ENCODE measurements at regions not wholly inside any gene's neighbourhood (a gene's known extent, or its start where the extent isn't known, plus 50 kb on each side); places are given as distances from the start of the nearest gene placed in this dataset.
"Not testable (repeated sequence)": the region's sequence is repeated elsewhere in the genome, so short reads cannot be mapped to it uniquely, and the experiment has no call there.

DNA sequence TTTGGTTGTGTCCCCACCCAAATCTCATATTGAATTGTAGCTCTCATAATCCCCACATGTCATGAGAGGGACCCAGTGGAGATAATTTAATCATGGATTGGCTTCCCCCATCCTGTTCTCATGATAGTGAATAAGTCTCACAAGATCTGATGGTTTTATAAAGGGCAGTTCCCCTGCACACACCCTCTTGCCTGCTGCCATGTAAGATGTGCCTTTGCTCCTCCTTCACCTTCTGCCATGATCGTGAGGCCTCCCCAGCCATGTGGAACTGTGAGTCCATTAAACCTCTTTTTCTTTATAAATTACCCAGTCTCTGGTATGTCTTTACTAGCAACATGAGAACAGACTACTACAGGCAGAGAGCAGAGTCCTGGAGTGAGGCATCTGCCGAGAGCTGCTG is 90.2 kb upstream of the SLC45A1 start:
- DNase-seq, result not testable (repeated sequence)

DNA sequence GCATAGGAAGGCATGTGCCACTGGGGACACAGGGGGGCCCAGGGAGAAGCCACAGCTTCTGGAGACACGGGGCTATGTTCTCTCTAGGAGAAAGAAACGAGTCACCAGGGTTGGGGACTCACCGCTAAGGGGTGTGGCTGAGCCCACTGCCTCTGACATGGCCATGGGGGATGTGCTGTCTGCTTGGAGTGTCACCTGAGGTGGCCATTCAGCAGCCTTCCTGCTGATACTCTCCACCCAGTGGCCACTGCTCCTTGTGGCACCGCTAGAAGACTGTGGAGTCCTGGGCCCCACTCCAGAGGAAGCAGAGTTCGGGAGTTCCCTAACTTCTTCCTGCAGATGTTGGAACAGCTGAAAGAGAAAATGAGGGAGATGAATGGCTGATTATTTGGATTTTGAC is 91.2 kb upstream of the SLC45A1 start:
- no peak for DNase-seq

- DNase-seq, result not testable (repeated sequence)
These were observed 91.9 kb upstream of the SLC45A1 start for GRCh38 chr1:8226024-8226423.

DNA sequence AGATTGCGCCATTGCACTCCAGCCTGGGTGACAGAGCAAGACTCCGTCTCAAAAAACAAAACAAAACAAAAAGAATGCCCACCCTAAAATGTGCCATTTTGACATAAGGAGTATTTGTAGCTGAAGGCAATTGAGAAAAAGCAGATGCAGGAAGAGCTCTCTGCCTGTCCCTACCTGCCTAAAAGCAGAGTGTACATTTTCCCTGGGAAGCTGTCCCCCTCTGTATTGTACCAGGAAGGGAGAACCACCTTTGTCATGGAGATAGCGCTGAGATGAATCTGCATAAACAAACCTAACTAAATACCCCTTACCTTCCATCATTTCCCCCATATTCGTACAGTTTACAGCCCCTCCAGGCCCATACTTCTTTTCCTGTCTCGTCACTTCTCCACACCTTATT is 94.4 kb upstream of the SLC45A1 start:
- DNase-seq, result no peak

DNA sequence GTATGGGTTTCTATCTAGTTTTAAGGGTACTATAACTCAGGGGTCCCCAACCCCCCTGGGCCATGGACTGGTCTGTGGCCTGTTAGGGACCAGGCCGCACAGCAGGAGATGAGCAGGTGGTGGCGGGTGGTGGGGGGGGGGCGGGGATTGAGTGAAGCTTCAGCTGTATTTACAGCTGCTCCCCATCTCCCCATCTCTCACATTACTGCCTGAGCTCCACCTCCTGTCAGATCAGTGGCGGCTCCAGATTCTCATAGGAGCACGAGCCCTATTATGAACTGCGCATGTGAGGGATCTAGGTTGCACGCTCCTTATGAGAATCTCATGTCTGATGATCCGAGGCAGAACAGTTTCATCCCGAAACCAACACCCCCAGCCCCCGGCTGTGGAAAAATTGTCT is 95.1 kb upstream of the SLC45A1 start:
- DNase-seq, result no peak

GRCh38 chr1:8219530-8219929 is 98.4 kb upstream of the SLC45A1 start:
- DNase-seq, result no peak

- DNase-seq, result no peak
These were observed 99.4 kb upstream of the SLC45A1 start for GRCh38 chr1:8218351-8219092.

DNA sequence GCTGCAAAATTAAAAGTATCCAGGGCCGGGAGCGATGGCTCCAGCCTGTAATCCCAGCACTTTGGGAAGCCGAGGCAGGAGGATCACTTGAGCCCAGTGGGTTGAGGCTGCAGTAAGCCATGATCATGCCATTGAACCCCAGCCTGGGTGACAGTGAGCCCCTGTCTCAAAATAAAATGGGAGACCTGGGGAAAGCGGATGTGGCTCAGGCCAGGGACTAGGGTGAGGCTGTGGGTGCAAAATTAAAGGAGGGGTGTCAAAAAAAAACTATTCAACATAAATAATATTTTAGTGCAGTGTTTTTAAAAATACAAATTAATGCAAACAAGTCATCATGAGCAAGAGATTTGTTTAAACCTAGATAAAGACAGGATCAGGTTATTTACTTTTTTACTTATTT is 100.1 kb upstream of the SLC45A1 start:
- no peak for DNase-seq

DNA sequence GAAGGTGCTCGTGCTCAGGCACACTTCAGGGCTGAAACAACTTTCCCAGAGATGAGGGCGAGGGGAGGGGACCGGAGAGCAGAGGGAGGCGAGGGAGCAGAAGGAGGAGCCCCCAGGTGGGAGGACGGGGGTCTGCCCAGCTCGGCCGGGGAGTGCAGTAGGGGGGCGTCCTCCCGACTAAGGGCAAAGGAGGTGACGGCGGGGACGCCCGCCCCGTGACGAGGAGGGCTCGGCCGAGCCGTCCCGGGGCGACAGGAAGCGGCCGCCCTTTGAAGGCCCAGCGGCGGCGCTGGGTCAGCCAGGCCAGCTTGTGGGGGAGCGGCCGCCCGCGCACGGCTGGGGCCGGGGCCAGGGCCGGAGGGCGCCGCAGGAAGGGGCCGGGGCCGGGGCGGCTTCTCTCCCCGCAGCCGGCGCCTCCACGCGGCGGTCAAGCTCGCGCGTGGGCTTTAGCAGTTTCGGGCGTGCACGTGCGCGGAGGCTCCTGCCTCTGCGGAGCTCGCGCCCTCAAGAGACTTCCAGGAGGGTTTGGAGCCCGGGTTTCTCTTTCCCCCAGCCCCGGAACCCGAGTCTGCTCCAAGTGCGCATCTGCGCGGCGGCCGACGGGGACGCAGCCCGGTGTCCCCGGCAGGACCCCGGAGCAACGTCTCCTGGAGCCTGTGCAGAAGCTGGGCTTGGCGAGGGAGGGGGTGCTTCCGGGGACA is 100.8 kb upstream of the SLC45A1 start:
- peak; percentile 66 for DNase-seq

GRCh38 chr1:8216005-8216404 is 101.9 kb upstream of the SLC45A1 start:
- no peak for DNase-seq

DNA sequence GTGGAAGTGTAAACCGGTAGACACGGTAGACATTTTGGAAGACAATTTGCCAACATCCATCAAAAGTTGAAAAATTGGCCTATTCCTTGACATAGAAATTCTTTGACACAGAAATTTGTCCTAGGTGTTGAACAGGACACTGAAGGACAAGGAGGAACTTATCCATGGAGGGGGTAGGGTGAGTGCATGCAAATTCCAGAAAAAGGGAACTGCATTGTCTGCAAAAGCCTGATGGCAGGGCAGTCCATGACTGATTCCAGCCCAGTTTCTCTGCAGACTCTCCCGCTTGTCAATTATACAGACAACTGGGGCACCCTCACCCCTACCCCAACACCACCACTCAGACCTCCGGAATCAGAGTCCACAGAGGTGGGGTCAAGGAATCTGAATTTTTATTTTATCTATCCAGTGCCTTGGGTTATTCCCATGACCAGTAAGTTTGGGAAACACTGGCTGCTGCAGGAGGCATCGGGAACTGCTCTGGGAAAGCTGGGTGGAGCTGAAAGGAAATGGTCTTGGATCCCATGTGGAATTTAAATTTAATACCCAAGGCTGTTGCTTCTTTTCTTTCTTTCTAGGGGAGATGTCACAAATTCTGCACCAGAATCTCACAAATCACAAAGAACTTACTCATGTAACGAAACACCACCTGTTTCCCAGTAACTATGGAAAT is 103.3 kb upstream of the SLC45A1 start:
- DNase-seq, result no peak

- DNase-seq, result no peak
These were observed 104.2 kb upstream of the SLC45A1 start for GRCh38 chr1:8213676-8214075.

- no peak for DNase-seq
These were observed 104.8 kb upstream of the SLC45A1 start for GRCh38 chr1:8213136-8213535.

DNA sequence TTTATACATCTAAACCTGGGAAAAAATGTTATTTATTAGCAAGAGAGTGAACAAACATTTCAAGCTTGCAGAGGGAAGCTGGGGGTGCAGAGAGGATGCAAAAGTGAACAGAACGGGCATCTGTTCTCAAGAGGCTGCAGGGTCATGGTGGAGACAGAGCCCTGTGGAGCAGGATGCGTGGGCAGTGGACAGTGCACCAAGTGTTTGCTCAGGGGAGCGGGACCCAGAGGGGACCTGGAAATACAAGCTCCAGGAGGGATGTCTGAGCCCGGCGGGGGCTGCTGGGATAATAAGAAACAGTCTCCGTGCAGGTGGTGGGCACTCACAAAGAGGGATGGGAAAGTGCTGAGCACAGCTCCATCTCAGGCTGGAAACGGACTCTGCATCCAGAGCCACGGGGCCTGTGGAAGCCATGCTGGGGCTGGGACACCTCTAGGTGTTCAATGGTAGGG is 105.3 kb upstream of the SLC45A1 start:
- no peak for DNase-seq

- no peak for DNase-seq
These were observed 105.9 kb upstream of the SLC45A1 start for GRCh38 chr1:8211883-8212579.

GRCh38 chr1:8211251-8211882 is 106.5 kb upstream of the SLC45A1 start:
- DNase-seq, result no peak

DNA sequence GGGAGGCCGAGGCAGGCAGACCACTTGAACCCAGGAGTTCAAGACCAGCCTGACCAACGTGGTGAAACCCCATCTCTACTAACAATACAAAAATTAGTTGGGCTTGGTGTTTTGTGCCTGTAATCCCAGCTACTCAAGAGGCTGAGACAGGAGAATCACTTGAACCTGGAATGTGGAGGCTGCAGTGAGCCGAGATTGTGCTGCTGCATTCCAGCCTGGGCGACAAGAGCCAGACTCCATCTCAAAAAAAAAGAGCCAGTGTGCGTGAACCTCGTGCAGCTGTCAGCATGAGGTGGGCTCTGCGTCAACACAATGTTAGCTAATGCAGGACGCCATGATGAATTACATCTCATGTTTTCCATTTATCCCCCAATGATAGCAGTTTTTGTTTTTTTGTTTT is 110.7 kb upstream of the SLC45A1 start:
- no peak for DNase-seq

DNA sequence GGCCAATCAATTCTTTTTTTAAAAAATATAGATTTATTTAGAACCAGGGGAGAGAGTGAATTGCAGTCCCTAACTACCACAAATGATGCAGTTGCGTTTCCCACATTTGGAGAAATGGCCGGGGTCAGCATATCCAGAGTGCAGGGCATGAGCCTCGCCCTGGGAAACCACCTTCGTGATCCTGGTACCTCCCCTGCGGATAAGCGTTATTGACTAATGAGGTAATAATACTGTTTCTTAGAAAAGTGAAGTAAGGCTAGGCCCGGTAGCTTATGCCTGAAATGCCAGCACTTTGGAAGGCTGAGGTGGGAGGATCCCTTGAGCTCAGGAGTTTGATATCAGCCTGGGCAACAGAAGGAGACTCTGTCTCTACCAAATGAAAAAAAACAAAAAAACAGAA is 111.5 kb upstream of the SLC45A1 start:
- DNase-seq, result no peak

DNA sequence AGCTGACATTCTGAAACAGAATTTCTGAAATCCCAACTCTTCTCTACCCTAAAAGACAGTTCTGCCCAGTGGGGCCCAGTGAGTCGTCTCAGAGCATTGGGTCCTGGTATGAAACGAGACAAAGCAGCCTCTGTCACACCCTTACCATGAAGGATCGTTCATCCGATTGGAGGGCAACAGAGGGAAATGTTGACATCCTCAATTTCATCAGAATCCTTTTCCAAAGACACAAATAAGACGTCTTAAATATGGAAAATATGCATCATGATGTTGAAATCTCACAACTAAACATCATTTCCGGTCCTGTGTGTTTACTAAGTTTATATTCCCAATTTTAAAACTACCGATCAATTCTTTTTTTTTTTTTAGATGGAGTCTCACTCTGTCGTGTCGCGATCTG is 112.1 kb upstream of the SLC45A1 start:
- no peak for DNase-seq

DNA sequence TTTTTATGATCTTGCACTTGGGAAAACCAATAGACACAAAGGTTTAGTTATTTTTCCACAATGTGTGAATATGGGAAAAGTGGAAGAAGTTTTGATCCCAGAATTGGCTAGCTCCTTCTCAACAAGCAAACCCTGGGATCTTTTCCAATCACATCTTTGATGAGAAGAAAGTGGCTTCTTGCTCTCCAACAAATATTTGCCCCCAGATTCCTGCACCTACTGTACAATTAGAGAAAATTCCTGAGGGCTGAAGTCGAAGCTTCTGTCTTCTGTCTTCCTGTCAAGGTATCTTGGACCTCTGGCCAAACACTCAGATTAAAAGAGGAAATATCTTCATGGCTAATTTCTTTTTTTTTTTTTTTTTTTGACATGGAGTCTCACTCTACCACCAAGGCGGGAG is 113.1 kb upstream of the SLC45A1 start:
- DNase-seq, result no peak

- DNase-seq, result no peak
These were observed 114.4 kb upstream of the SLC45A1 start for GRCh38 chr1:8203551-8203950.

DNA sequence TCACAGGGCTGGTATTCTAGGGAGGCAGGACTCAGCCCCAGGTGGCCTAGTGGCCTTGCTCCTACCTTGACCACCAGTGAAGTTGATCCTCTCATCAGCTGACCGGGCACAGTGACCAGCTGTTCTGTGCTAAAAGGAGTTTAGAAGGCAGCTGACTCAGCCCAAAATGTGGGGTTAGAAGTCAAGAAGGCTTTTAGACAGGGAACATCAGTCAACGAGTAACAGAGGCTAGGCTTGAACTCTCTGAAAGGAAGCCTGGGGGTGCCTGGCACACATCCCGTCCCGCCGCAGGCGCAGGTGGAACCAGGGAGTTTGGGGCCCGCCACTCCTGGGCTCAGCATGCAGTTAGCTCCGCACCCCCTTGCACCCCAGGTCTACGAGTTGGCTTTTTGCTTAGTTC is 114.9 kb upstream of the SLC45A1 start:
- DNase-seq, result no peak
